Esophagus muscularis mucosa (tissue), 4 donors: ENCODE measurements at regions not wholly inside any gene's neighbourhood (a gene's known extent, or its start where the extent isn't known, plus 50 kb on each side); places are given as distances from the start of the nearest gene placed in this dataset.

Experiments
- DNase-seq: peaks from one replicate; pipeline ENCODE4 v3.0.0-alpha.2; 2017; ENCODE audit errors: extremely low spot score
- H3K27ac ChIP-seq, 4 donors: fragments of 200-600 bp; sonication (generic); replicated peaks in 1 of 4; 1 replicate in 3 of 4; 2 replicates in 1 of 4; pipeline ENCODE4 v1.5.1; 2016 to 2019; ENCODE audit warnings: mild to moderate bottlenecking in 1 of 4
- H3K27me3 ChIP-seq, 4 donors: fragments of 200-600 bp; sonication (generic); one replicate each; pipeline versions ENCODE4 v1.5.1 to v1.6.0; 2016 to 2019
- H3K36me3 ChIP-seq, 4 donors: fragments of 200-600 bp; sonication (generic); one replicate each; pipeline ENCODE4 v1.5.1; 2016 to 2019
- H3K4me1 ChIP-seq, 4 donors: fragments of 200-600 bp; sonication (generic); one replicate each; pipeline ENCODE4 v1.5.1; 2016 to 2019
- H3K4me3 ChIP-seq, 4 donors: fragments of 200-600 bp; sonication (generic); 1 replicate in 2 of 4; 2 replicates in 2 of 4; pipeline ENCODE4 v1.5.1; 2016 to 2019; ENCODE audit warnings: mild to moderate bottlenecking in 4 of 4, moderate library complexity in 1 of 4
- H3K9me3 ChIP-seq, 4 donors: fragments of 200-600 bp; sonication (generic); 1 replicate in 3 of 4; 2 replicates in 1 of 4; pipeline ENCODE4 v1.5.1; 2016 to 2019
- CTCF ChIP-seq, 3 experiments: fragments of 200-600 bp in 2 of 3; fragments of 450-650 bp in 1 of 3; sonication (generic) in 2 of 3; IDR thresholded peaks; one replicate each; pipeline ENCODE4 v1.5.1; 2017 to 2019; ENCODE audit warnings: antibody characterized with exemption in 3 of 3, mild to moderate bottlenecking in 2 of 3, moderate library complexity in 1 of 3
- EP300 ChIP-seq: sonication (generic); formaldehyde crosslinking; IDR thresholded peaks from one replicate; pipeline ENCODE4 v1.6.1; 2017; ENCODE audit warnings: antibody characterized with exemption
- POLR2A ChIP-seq: fragments of 450-650 bp; IDR thresholded peaks from one replicate; pipeline ENCODE4 v1.6.1; 2017; ENCODE audit warnings: antibody characterized with exemption, moderate library complexity, mild to moderate bottlenecking, low read depth
- POLR2AphosphoS5 ChIP-seq, 2 donors: sonication (generic); formaldehyde crosslinking; IDR thresholded peaks; one replicate each; pipeline ENCODE4 v1.6.1; 2017; ENCODE audit warnings: antibody characterized with exemption in 2 of 2
- WGBS: methylation state at CpG from one replicate; pipeline ENCODE4 v1.1.5; 2018; 5-methylcytosine and 5-hydroxymethylcytosine counted together
- intact Hi-C: fragments of 100-400 bp; cut with DNase I; formaldehyde crosslinking; loops from one replicate; pipeline ENCODE4 v1.15.1; 2023

GRCh38 chr11:27246925-27247324 is 116.1 kb downstream of the CCDC34 start:
- TF ChIP-seq CTCF (IDR thresholded peaks at IDR 0.05) (no peak), POLR2A (no peak), EP300 (no peak), POLR2AphosphoS5 (IDR thresholded peaks at IDR 0.05) (no peak)
- H3K27ac ChIP-seq, result no peak overlapping the region
- intact Hi-C loops, result no loop called here
- no peak for DNase-seq
- H3K4me1 ChIP-seq, result peaks cover 0 to 11% (median 2%) of the 10 kb centered on the region in 4 donors
- no peak overlapping the region for H3K4me3 ChIP-seq
- H3K27me3 ChIP-seq, result no peaks in the 10 kb centered on the region
- H3K36me3 ChIP-seq, result no peaks in the 10 kb centered on the region
- 62% methylated on average over 3 of the region's 3 CpGs for WGBS
- H3K9me3 ChIP-seq, result no peaks in the 10 kb centered on the region

GRCh38 chr11:27244900-27245299 is 118.1 kb downstream of the CCDC34 start:
- intact Hi-C loops, result no loop called here
- Histone ChIP-seq H3K9me3 (no peaks in the 10 kb centered on the region), H3K4me3 (no peak overlapping the region), H3K4me1 (peaks cover 0 to 6% (median 2%) of the 10 kb centered on the region in 4 donors), H3K36me3 (no peaks in the 10 kb centered on the region), H3K27ac (no peak overlapping the region), H3K27me3 (no peaks in the 10 kb centered on the region)
- TF ChIP-seq POLR2A (no peak), CTCF (IDR thresholded peaks at IDR 0.05) (no peak), POLR2AphosphoS5 (IDR thresholded peaks at IDR 0.05) (no peak), EP300 (no peak)
- no peak for DNase-seq

- intact Hi-C loops, result no loop called here
- no peak overlapping the region for H3K4me3 ChIP-seq
- peaks cover 0 to 6% (median 2%) of the 10 kb centered on the region in 4 donors for H3K4me1 ChIP-seq
- no peak overlapping the region for H3K27ac ChIP-seq
- no peak for TF ChIP-seq POLR2A
- TF ChIP-seq EP300, result no peak
- no peak for TF ChIP-seq POLR2AphosphoS5 (IDR thresholded peaks at IDR 0.05)
- TF ChIP-seq CTCF (IDR thresholded peaks at IDR 0.05), result no peak
- H3K27me3 ChIP-seq, result no peaks in the 10 kb centered on the region
- no peaks in the 10 kb centered on the region for H3K36me3 ChIP-seq
- no peaks in the 10 kb centered on the region for H3K9me3 ChIP-seq
- DNase-seq, result no peak
- 74% methylated on average over 1 of the region's 1 CpG for WGBS
These were observed 120.4 kb downstream of the CCDC34 start for GRCh38 chr11:27242591-27242990.

GRCh38 chr11:27241311-27242122 is 121.5 kb downstream of the CCDC34 start:
- DNase-seq, result no peak
- H3K4me3 ChIP-seq, result no peak overlapping the region
- H3K9me3 ChIP-seq, result no peaks in the 10 kb centered on the region
- no peaks in the 10 kb centered on the region for H3K4me1 ChIP-seq
- no peaks in the 10 kb centered on the region for H3K36me3 ChIP-seq
- intact Hi-C loops, result no loop called here
- no peak for TF ChIP-seq CTCF (IDR thresholded peaks at IDR 0.05)
- no peak for TF ChIP-seq POLR2A
- 25% methylated on average over 2 of the region's 2 CpGs for WGBS
- H3K27me3 ChIP-seq, result no peaks in the 10 kb centered on the region
- H3K27ac ChIP-seq, result no peak overlapping the region
